C4-2B (cell line): ENCODE measurements at regions not wholly inside any gene's neighbourhood (a gene's known extent, or its start where the extent isn't known, plus 50 kb on each side); places are given as distances from the start of the nearest gene placed in this dataset.

Experiments
- CTCF ChIP-seq: fragments of 450-650 bp; conservative IDR thresholded peaks from 2 replicates; pipeline ENCODE4 v1.5.1; 2017; ENCODE audit warnings: mild to moderate bottlenecking
- ZFX ChIP-seq: fragments of 450-650 bp; IDR thresholded peaks from 2 replicates; pipeline ENCODE4 v1.6.1; 2017

- TF ChIP-seq CTCF (no peak), ZFX (no peak)
Observed at GRCh38 chr5:30781643-30782042, 411.8 kb upstream of the CDH6 start.
